Epithelial cell of proximal tubule (primary cell): ENCODE measurements at regions not wholly inside any gene's neighbourhood (a gene's known extent, or its start where the extent isn't known, plus 50 kb on each side); places are given as distances from the start of the nearest gene placed in this dataset.

Experiments used
- DNase-seq: peaks from one replicate; pipeline ENCODE4 v3.0.0-alpha.2; 2011; ENCODE audit warnings: low read depth
- H3K4me3 ChIP-seq: 2 replicates; pipeline ENCODE4 v1.5.1; 2011; ENCODE audit warnings: low read depth, mild to moderate bottlenecking, low read length
- CTCF ChIP-seq: conservative IDR thresholded peaks from 2 replicates; pipeline ENCODE4 v1.5.1; 2012; ENCODE audit warnings: low read depth, mild to moderate bottlenecking, low read length

DNA sequence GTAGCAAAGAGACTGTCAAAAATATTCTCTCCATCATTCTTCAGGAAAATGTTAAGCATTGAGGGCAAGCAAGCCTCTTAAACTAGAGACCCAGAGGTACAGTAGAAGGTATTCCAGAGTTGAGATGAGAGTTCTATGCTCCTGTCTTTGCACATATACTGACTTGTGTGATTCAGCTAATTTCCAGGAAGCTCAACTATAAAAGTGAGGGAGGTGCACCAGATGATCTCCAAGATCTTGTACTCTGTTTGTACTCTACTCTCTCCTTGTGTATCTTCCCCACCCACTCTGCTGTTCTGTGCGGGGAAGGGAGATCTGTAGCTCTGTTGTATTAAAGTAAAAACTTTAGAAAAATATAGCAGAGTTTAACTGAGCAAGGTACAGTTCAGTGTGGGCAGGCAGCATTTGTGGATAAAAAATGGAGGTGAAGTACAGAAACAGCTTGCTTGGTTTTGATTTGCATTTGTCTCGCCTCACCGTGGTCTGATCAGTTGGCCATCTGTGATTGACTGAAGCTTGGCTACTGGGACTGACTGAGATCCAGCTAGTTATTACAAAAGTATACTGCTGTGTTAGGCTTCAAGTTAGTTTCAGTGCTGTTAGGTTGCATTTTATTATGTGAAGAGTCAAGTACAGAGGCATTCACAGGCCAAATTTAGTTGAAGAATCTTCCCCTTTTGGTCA is 463.1 kb upstream of the GOLIM4 start:
- no peak overlapping the region for H3K4me3 ChIP-seq
- no peak for DNase-seq
- TF ChIP-seq CTCF = no peak

DNA sequence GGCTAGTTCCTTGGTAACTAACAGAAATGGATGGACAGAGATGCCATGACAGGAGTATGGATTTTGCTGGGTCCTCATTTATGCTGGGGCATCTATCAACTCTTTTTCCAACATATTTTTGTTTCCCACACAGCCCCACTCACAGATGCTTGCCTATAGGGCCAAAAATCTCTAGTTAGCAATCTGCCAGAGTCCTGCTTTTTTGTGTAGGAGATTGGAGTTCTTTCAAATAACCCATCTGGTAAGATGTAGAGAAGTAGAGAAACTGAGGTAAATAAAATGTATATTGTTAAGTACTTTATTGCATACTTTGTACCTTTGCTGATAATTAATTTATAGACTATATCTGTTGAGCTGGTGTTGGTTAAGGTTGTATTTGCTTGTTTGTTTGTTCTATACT is 456.5 kb upstream of the GOLIM4 start:
- no peak for DNase-seq
- TF ChIP-seq CTCF = no peak
- no peak overlapping the region for H3K4me3 ChIP-seq

DNA sequence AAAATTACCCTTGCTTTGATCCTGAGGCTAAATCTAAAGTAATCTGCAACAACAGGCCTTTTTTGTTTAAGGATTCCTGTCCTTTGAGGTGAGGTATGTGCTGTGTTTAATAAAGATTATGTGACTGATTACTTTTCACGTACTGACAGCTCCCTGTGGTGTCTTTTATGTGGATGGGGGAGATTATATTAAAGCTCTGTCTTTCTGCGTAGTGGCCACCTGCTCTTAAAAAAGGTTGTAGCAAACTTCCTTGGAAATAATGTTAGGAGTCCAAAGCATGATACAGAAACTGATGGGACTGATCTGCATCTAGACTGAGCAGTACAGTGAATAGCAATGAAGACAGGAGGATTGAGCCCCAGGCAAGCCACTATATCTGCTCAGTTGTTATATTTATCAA is 453.0 kb upstream of the GOLIM4 start:
- DNase-seq = no peak
- TF ChIP-seq CTCF = no peak
- no peak overlapping the region for H3K4me3 ChIP-seq

DNA sequence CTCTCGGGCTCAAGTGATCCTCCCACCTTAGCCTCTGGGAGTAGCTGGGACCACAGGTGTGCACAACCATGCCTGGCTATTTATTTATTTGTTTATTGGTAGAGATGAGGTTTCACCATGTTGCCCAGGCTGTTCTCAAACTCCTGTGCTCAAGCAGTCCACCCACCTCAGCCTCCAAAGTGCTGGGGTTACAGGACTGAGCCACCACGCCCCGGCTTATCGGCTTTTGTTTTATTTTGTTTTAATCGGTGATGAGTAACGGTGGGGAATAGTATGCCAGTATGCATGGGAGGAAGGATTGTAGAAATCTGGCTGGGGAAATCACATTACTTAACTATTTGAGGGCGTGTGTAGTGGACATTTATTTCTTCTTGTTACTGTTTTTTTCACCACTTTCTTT is 451.0 kb upstream of the GOLIM4 start:
- no peak overlapping the region for H3K4me3 ChIP-seq
- no peak for TF ChIP-seq CTCF
- no peak for DNase-seq

- no peak overlapping the region for H3K4me3 ChIP-seq
- DNase-seq = no peak
- TF ChIP-seq CTCF = no peak
These were observed 449.9 kb upstream of the GOLIM4 start for GRCh38 chr3:168545591-168545990.

DNA sequence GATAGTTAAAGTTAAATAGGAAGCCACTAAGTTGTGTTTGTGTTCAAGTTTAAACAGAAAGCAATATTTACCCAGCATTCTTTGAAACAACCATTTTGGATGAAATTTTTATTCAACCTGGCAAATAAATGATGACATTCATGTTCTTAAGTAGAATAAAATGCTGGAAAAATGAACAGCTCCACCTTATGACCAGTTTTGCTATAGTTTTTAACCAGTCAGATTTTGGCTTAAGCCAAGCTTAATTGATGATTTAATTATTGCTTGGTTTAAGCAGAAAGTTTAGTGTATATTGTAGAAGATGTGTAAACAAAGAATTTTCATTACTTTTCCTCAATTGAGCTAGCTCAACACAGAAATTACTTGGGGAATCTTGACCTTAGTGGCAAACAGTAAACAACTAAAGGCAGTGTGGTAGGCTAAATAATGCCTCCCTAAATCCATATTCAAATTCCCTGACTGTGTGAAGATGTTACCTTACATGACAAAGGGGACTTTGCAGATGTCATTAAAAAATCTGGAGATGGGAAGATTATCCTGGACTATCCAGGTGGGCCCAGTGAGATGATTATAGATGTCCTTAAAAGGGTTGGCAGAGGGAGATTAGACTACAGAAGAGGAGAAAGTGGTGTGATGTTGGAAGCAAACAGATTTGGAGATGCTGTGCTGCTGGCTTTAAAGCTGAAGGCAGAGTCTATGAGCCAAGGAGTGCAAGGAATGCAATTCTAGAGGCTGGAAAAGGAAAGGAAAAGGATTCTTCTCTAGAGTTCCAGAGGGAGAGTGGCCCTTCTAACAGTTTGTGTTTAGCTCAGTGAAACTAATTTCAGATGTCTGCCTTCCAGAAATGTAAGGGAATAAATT is 448.6 kb upstream of the GOLIM4 start:
- no peak for DNase-seq
- H3K4me3 ChIP-seq = no peak overlapping the region
- peak; percentile 44 for TF ChIP-seq CTCF
